ENCODE measurements at regions not wholly inside any gene's neighbourhood (a gene's known extent, or its start where the extent isn't known, plus 50 kb on each side); places are given as distances from the start of the nearest gene placed in this dataset.

DNA sequence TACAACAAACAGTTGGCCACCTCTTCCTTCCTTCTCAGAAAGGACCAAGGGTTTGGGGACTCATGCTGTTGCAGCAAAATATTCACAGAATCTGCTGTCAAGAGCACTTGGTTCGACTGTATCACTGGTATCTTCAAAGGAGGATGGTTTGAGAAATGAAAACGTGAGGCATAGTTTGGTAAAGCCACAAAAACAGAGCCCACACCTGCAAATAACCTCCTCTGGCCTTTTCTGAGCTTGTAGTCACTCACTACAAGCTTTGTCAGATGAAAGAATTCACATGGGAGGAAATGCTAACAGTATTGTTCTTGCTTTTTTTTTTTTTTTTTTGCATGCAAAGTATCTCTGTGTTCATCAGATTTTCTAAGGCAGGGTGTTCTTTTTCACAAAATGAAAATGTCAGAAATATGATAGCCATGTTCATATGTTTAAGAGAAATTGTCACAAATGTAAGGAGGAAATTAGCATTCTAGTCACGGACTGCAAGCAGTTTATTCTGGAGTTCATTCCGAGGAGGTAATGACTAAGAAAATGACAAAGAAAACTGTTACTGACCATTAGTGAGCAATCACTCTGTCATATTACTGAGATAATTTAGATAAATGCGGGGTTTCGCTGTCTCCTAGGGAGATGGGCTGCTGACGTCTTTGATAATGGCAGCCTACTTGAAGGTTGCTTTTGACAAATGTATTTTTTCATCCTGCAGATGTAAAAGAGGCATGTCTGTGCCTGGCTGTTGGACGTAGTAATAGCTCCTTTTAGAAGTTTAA lies 117.8 kb upstream of the MYO3A start:
- H3K9me3 ChIP-seq = no peaks in the 10 kb centered on the region
- no peak overlapping the region for H3K4me3 ChIP-seq (ENCODE audit: low read depth in 1 of 2, low read length in 1 of 2)
- no peaks in the 10 kb centered on the region for H3K4me1 ChIP-seq (ENCODE audit: control insufficient read depth in 1 of 2, insufficient read depth in 1 of 2, low read depth in 1 of 2, low read length in 1 of 2)
- no peak overlapping the region for H3K27ac ChIP-seq
- no peak for TF ChIP-seq CTCF (IDR thresholded peaks at IDR 0.05)
- no peaks in the 10 kb centered on the region for H3K36me3 ChIP-seq
- no peaks in the 10 kb centered on the region for H3K27me3 ChIP-seq

DNA sequence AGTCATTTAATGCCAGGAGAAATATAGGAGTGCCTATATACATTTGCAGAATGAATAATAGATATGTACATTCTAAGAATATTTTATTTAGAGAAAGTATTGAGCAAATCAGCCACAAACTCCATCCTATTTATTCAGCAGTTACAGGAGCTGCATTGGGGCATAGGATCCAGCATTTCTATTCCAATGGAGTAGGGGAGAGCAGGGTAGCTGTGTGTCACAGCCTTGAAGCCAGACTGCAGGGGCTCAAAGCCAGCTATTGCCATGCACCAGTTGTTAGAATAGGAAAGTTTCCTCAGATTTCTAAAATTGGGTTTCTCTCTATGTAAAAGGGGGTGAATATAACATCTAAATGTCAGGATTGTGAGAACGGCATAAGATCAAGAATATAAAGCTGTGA lies 116.8 kb upstream of the MYO3A start:
- TF ChIP-seq CTCF (IDR thresholded peaks at IDR 0.05) = no peak
- H3K4me3 ChIP-seq (ENCODE audit: low read depth in 1 of 2, low read length in 1 of 2) = no peak overlapping the region
- no peak overlapping the region for H3K27ac ChIP-seq
- no peaks in the 10 kb centered on the region for H3K9me3 ChIP-seq
- H3K4me1 ChIP-seq (ENCODE audit: control insufficient read depth in 1 of 2, insufficient read depth in 1 of 2, low read depth in 1 of 2, low read length in 1 of 2) = no peaks in the 10 kb centered on the region
- H3K36me3 ChIP-seq = no peaks in the 10 kb centered on the region
- H3K27me3 ChIP-seq = no peaks in the 10 kb centered on the region

DNA sequence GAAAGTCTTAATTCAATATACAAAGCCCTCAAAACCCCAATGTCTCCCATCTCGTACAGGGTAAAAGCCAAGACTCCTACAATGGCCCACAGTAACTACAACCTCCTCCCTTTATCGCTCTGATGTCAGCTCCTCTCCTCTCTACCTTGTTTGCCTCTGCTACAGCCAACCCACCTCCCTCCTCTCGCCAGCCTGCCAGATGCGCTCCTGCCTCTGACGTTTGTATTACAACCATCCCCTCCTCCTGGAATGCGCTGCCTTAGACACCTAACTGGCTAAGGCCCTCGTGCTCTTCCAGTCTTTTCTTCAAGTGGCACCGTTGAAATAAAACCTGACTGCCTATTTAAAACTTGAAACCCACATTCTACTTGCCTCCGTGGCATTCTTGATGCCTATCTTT lies 115.3 kb upstream of the MYO3A start:
- TF ChIP-seq CTCF (IDR thresholded peaks at IDR 0.05) = no peak
- no peaks in the 10 kb centered on the region for H3K36me3 ChIP-seq
- H3K4me3 ChIP-seq (ENCODE audit: low read depth in 1 of 2, low read length in 1 of 2) = no peak overlapping the region
- no peaks in the 10 kb centered on the region for H3K4me1 ChIP-seq (ENCODE audit: control insufficient read depth in 1 of 2, insufficient read depth in 1 of 2, low read depth in 1 of 2, low read length in 1 of 2)
- H3K27ac ChIP-seq = no peak overlapping the region
- H3K27me3 ChIP-seq = no peaks in the 10 kb centered on the region
- H3K9me3 ChIP-seq = no peaks in the 10 kb centered on the region

DNA sequence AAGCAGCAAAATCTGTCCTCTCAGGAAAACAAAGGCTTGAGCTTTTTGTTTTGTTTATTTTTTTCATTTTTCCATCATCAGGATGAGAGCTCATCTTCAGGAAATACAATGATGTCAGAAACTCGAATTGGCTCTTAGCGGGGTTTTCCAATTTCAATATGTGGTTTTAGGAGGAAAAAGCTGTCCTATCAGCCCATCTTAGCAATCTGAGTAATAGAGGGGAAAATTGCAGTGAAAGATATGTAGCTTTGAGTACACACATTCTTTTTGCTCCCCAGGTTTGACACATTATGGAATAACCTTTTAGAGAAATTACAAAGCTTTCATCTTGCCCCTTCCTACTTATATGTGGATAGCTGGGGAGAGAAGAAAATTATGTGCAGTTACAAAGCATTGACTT lies 113.6 kb upstream of the MYO3A start:
- Histone ChIP-seq H3K36me3 (no peaks in the 10 kb centered on the region), H3K27me3 (no peaks in the 10 kb centered on the region), H3K27ac (no peak overlapping the region), H3K9me3 (no peaks in the 10 kb centered on the region), H3K4me3 (ENCODE audit: low read depth in 1 of 2, low read length in 1 of 2) (no peak overlapping the region), H3K4me1 (ENCODE audit: control insufficient read depth in 1 of 2, insufficient read depth in 1 of 2, low read depth in 1 of 2, low read length in 1 of 2) (no peaks in the 10 kb centered on the region)
- TF ChIP-seq CTCF (IDR thresholded peaks at IDR 0.05) = no peak

- Histone ChIP-seq H3K27me3 (no peaks in the 10 kb centered on the region), H3K4me1 (ENCODE audit: control insufficient read depth in 1 of 2, insufficient read depth in 1 of 2, low read depth in 1 of 2, low read length in 1 of 2) (no peaks in the 10 kb centered on the region), H3K36me3 (no peaks in the 10 kb centered on the region), H3K9me3 (no peaks in the 10 kb centered on the region), H3K27ac (no peak overlapping the region), H3K4me3 (ENCODE audit: low read depth in 1 of 2, low read length in 1 of 2) (no peak overlapping the region)
- no peak for TF ChIP-seq CTCF (IDR thresholded peaks at IDR 0.05)
These were observed 113.2 kb upstream of the MYO3A start for GRCh38 chr10:25820874-25821273.
